ENCODE measurements at regions not wholly inside any gene's neighbourhood (a gene's known extent, or its start where the extent isn't known, plus 50 kb on each side); places are given as distances from the start of the nearest gene placed in this dataset.

- FAIRE-seq = no peak
- no peak for DNase-seq (ENCODE audit: low read depth in 1 of 2, low spot score in 2 of 2)
- H4K5ac ChIP-seq (ENCODE audit: insufficient read length, low read depth, low read length) = no peak overlapping the region
- H3K4ac ChIP-seq (replicated peaks; ENCODE audit: insufficient read length, low read depth, low read length) = no peak overlapping the region
- H4K20me1 ChIP-seq (replicated peaks in 1 of 2; ENCODE audit: control insufficient read depth in 1 of 2, insufficient read depth in 2 of 2, low read length in 2 of 2) = no peaks in the 10 kb centered on the region
- no peak overlapping the region for H3K4me2 ChIP-seq (ENCODE audit: insufficient read depth in 1 of 2, low read depth in 2 of 2, low read length in 2 of 2)
- H2AK5ac ChIP-seq (ENCODE audit: low read depth, low read length) = no peak overlapping the region
- no peak overlapping the region for H3K27ac ChIP-seq (ENCODE audit: low read depth, low read length)
- 75% methylated on average over 2 of the region's 2 CpGs; no CpG with 5 or more reads in 1 of the 2 experiments for whole genome bisulfite sequencing, 2 experiments (ENCODE audit: extremely low coverage in 1 of 2, insufficient coverage in 1 of 2, insufficient read length in 1 of 2, insufficient replicate concordance in 2 of 2, low coverage in 1 of 2, low lambda C conversion rate in 2 of 2, missing lambda C conversion rate in 1 of 2)
- H3K79me2 ChIP-seq (ENCODE audit: control insufficient read depth in 1 of 2, insufficient read depth in 2 of 2, low read length in 2 of 2) = no peaks in the 10 kb centered on the region
- H2AFZ ChIP-seq (ENCODE audit: low read length) = no peak overlapping the region
- no peaks in the 10 kb centered on the region for H3K9me3 ChIP-seq (ENCODE audit: insufficient read depth in 2 of 2, low read depth in 1 of 2, low read length in 1 of 2)
- H2BK12ac ChIP-seq (ENCODE audit: low read depth, low read length) = no peak overlapping the region
- H3K23me2 ChIP-seq (ENCODE audit: low read depth, low read length) = no peaks in the 10 kb centered on the region
- H3K79me1 ChIP-seq (ENCODE audit: low read depth, low read length) = no peaks in the 10 kb centered on the region
- H3K56ac ChIP-seq (replicated peaks; ENCODE audit: insufficient read length, low read depth, low read length) = no peak overlapping the region
- H4K91ac ChIP-seq (replicated peaks; ENCODE audit: insufficient read length, low read length) = no peak overlapping the region
- no peak overlapping the region for H3K4me3 ChIP-seq (ENCODE audit: extremely low read depth in 1 of 4, insufficient read depth in 2 of 4, low read depth in 3 of 4, low read length in 4 of 4)
- H4K8ac ChIP-seq (ENCODE audit: extremely low read depth, insufficient read depth, low read length) = no peak overlapping the region
- no peaks in the 10 kb centered on the region for H3K36me3 ChIP-seq (ENCODE audit: control insufficient read depth in 2 of 4, insufficient read depth in 4 of 4, low read length in 3 of 4)
- no peak overlapping the region for H2BK5ac ChIP-seq (ENCODE audit: low read depth, low read length)
- no peak overlapping the region for H3K23ac ChIP-seq (ENCODE audit: insufficient read length)
- H3K14ac ChIP-seq (ENCODE audit: insufficient read length) = no peak overlapping the region
- no peak overlapping the region for H3K9ac ChIP-seq (replicated peaks in 1 of 4; ENCODE audit: extremely low read depth in 1 of 4, low read depth in 3 of 4, low read length in 3 of 4)
- H3K4me1 ChIP-seq (replicated peaks in 1 of 4; ENCODE audit: control insufficient read depth in 3 of 4, insufficient read depth in 4 of 4, low read length in 3 of 4) = no peaks in the 10 kb centered on the region
- no peak overlapping the region for H2BK15ac ChIP-seq (ENCODE audit: low read length)
- ChIA-PET POLR2A (ENCODE audit: partially characterized antibody) (no interaction called here), CTCF (ENCODE audit: partially characterized antibody) (no interaction called here)
- H3K27me3 ChIP-seq (replicated peaks in 1 of 4; ENCODE audit: control insufficient read depth in 3 of 4, extremely low read depth in 1 of 4, insufficient read depth in 3 of 4, low read length in 3 of 4) = no peaks in the 10 kb centered on the region
- no peak overlapping the region for H3K18ac ChIP-seq (ENCODE audit: extremely low read depth, low read length)
- H2BK120ac ChIP-seq (replicated peaks; ENCODE audit: low read depth, low read length) = no peak overlapping the region
- no peak overlapping the region for H2BK20ac ChIP-seq (ENCODE audit: low read length)
- no peak for TF ChIP-seq E2F6 (IDR thresholded peaks at IDR 0.05)
- no peak for TF ChIP-seq MAX (IDR thresholded peaks at IDR 0.05)
- no peak for TF ChIP-seq HDAC6 (IDR thresholded peaks at IDR 0.05; ENCODE audit: low read depth, low read length)
- no peak for TF ChIP-seq ATF2 (IDR thresholded peaks at IDR 0.05; ENCODE audit: low read length)
- no peak for TF ChIP-seq BRCA1 (IDR thresholded peaks at IDR 0.05; ENCODE audit: low read depth, low read length)
- TF ChIP-seq SIRT6 (IDR thresholded peaks at IDR 0.05; ENCODE audit: low read length) = no peak
- TF ChIP-seq POLR2AphosphoS5 (IDR thresholded peaks at IDR 0.05; ENCODE audit: low read depth, low read length) = no peak
- TF ChIP-seq MAFK (IDR thresholded peaks at IDR 0.05; ENCODE audit: low read depth, low read length) = no peak
- no peak for TF ChIP-seq KDM1A (IDR thresholded peaks at IDR 0.05; ENCODE audit: borderline replicate concordance, low read length)
- no peak for TF ChIP-seq TAF1 (IDR thresholded peaks at IDR 0.05; ENCODE audit: low read depth, low read length)
- no peak for TF ChIP-seq GABPA (IDR thresholded peaks at IDR 0.05; ENCODE audit: borderline replicate concordance, insufficient read depth, low read length)
- TF ChIP-seq ZNF274 (IDR thresholded peaks at IDR 0.05; ENCODE audit: borderline replicate concordance, extremely low read depth, low read length) = no peak
- no peak for TF ChIP-seq SP1 (IDR thresholded peaks at IDR 0.05; ENCODE audit: low read depth, low read length)
- no peak for TF ChIP-seq RBBP5 (IDR thresholded peaks at IDR 0.05; ENCODE audit: borderline replicate concordance, low read depth, low read length)
Observed at GRCh38 chr5:19001539-19001938, 986.5 kb downstream of the CDH18 start.

Data from H1 (cell line).